Neuronal stem cell (in vitro differentiated cells): ENCODE measurements at regions not wholly inside any gene's neighbourhood (a gene's known extent, or its start where the extent isn't known, plus 50 kb on each side); places are given as distances from the start of the nearest gene placed in this dataset.

Experiments
- DNase-seq: peaks from one replicate; pipeline ENCODE4 v3.0.0-alpha.2; 2013; ENCODE audit warnings: low spot score
- H2AFZ ChIP-seq: one replicate; pipeline ENCODE4 v1.6.1; 2013; ENCODE audit warnings: mild to moderate bottlenecking, low read length, inconsistent platforms
- H2AK5ac ChIP-seq: 2 replicates; pipeline ENCODE4 v1.6.1; 2013; ENCODE audit warnings: low read depth, mild to moderate bottlenecking, inconsistent platforms, low read length, moderate library complexity, mixed read lengths
- H2BK120ac ChIP-seq: 2 replicates; pipeline ENCODE4 v1.6.1; 2013; ENCODE audit warnings: low read depth, mild to moderate bottlenecking, inconsistent platforms, low read length, moderate library complexity, mixed read lengths
- H2BK12ac ChIP-seq: one replicate; pipeline ENCODE4 v1.6.1; 2013; ENCODE audit warnings: low read length, inconsistent platforms
- H2BK15ac ChIP-seq: 2 replicates; pipeline ENCODE4 v1.6.1; 2013; ENCODE audit warnings: mild to moderate bottlenecking, low read length, inconsistent platforms, mixed read lengths
- H2BK5ac ChIP-seq: one replicate; pipeline ENCODE4 v1.6.1; 2013; ENCODE audit warnings: inconsistent platforms, mild to moderate bottlenecking, low read length, moderate library complexity
- H3K14ac ChIP-seq: one replicate; pipeline ENCODE4 v1.6.1; 2013; ENCODE audit warnings: low read length, inconsistent platforms
- H3K18ac ChIP-seq: 2 replicates; pipeline ENCODE4 v1.6.1; 2013; ENCODE audit warnings: low read length, inconsistent platforms
- H3K23ac ChIP-seq: 2 replicates; pipeline ENCODE4 v1.6.1; 2013; ENCODE audit warnings: low read depth, mild to moderate bottlenecking, mixed read lengths, low read length, inconsistent platforms; ENCODE audit not compliant: poor library complexity
- H3K27ac ChIP-seq: replicated peaks from 3 replicates; pipeline ENCODE4 v1.5.1; 2013; ENCODE audit warnings: low read length, inconsistent platforms
- H3K27me3 ChIP-seq, 3 experiments: 2 replicates each; pipeline ENCODE4 v1.6.1; 2013; ENCODE audit warnings: low read length in 3 of 3, mild to moderate bottlenecking in 2 of 3, inconsistent platforms in 1 of 3, low read depth in 1 of 3, mixed read lengths in 1 of 3, moderate library complexity in 1 of 3; ENCODE audit not compliant: control insufficient read depth in 3 of 3, insufficient read depth in 3 of 3
- H3K36me3 ChIP-seq, 2 donors: replicated peaks in 1 of 2; 2 replicates each; pipeline ENCODE4 v1.6.1; 2013; ENCODE audit warnings: low read length in 2 of 2; ENCODE audit not compliant: control insufficient read depth in 2 of 2, insufficient read depth in 2 of 2
- H3K4ac ChIP-seq: 2 replicates; pipeline ENCODE4 v1.6.1; 2013; ENCODE audit warnings: inconsistent platforms, mild to moderate bottlenecking, low read length, moderate library complexity
- H3K4me1 ChIP-seq, 2 donors: 1 replicate in 1 of 2; 2 replicates in 1 of 2; pipeline ENCODE4 v1.6.1; 2013; ENCODE audit warnings: low read length in 2 of 2, low read depth in 1 of 2; ENCODE audit not compliant: control insufficient read depth in 2 of 2, insufficient read depth in 1 of 2
- H3K4me2 ChIP-seq: one replicate; pipeline ENCODE4 v1.6.1; 2013; ENCODE audit warnings: mild to moderate bottlenecking, low read length, inconsistent platforms; ENCODE audit not compliant: insufficient read depth, poor library complexity, severe bottlenecking
- H3K4me3 ChIP-seq, 2 donors: 2 replicates each; pipeline ENCODE4 v1.5.1; 2013; ENCODE audit warnings: low read length in 2 of 2, mild to moderate bottlenecking in 2 of 2, inconsistent platforms in 1 of 2, moderate library complexity in 1 of 2
- H3K79me1 ChIP-seq: one replicate; pipeline ENCODE4 v1.6.1; 2013; ENCODE audit warnings: low read depth, mild to moderate bottlenecking, inconsistent platforms, low read length, moderate library complexity
- H3K9ac ChIP-seq: one replicate; pipeline ENCODE4 v1.6.1; 2013; ENCODE audit warnings: mild to moderate bottlenecking, low read depth, low read length, inconsistent platforms; ENCODE audit not compliant: poor library complexity
- H3K9me3 ChIP-seq, 2 donors: replicated peaks in 1 of 2; 2 replicates each; pipeline versions ENCODE3 to v1.6.1; 2013; ENCODE audit warnings: low read length in 2 of 2, mild to moderate bottlenecking in 2 of 2, inconsistent platforms in 1 of 2, low read depth in 1 of 2, mixed read lengths in 1 of 2, moderate library complexity in 1 of 2; ENCODE audit not compliant: control insufficient read depth in 2 of 2, insufficient read depth in 1 of 2
- H4K8ac ChIP-seq: one replicate; pipeline ENCODE4 v1.6.1; 2013; ENCODE audit warnings: low read depth, mild to moderate bottlenecking, inconsistent platforms, low read length, moderate library complexity
- H4K91ac ChIP-seq: one replicate; pipeline ENCODE4 v1.6.1; 2013; ENCODE audit warnings: low read length, low read depth, mild to moderate bottlenecking, inconsistent platforms; ENCODE audit not compliant: poor library complexity
- WGBS, 2 donors: extraction: QIAGEN DNeasy Blood & Tissue Kit; methylation state at CpG; one replicate each; pipeline ENCODE4 v1.1.7; 2013; ENCODE audit warnings: missing lambda C conversion rate in 2 of 2, mixed read lengths in 1 of 2; ENCODE audit not compliant: insufficient read length in 2 of 2, insufficient replicate concordance in 1 of 2; ENCODE audit errors: extremely low coverage in 2 of 2; 5-methylcytosine and 5-hydroxymethylcytosine counted together

GRCh38 chr2:204223046-204223445, 286.5 kb downstream of the ICOS start:
- Histone ChIP-seq H3K14ac (no peak overlapping the region), H3K4me1 (peaks cover under 1 to 5% of the 10 kb centered on the region in 2 donors), H2BK15ac (no peak overlapping the region), H3K36me3 (no peaks in the 10 kb centered on the region), H4K91ac (no peak overlapping the region), H3K9me3 (peaks cover 0 to 2% of the 10 kb centered on the region in 2 donors), H4K8ac (no peak overlapping the region), H2AK5ac (no peak overlapping the region), H2BK12ac (no peak overlapping the region), H3K23ac (no peak overlapping the region), H3K4ac (no peak overlapping the region), H3K79me1 (no peaks in the 10 kb centered on the region), H2AFZ (no peak overlapping the region), H3K4me3 (no peak overlapping the region), H3K4me2 (no peak overlapping the region), H3K18ac (peak overlapping the region; percentile 58), H3K9ac (no peak overlapping the region), H2BK5ac (peak overlapping the region; percentile 42), H3K27me3 (peaks cover 0 to 14% (median 0%) of the 10 kb centered on the region in 3 experiments), H3K27ac (no peak overlapping the region), H2BK120ac (no peak overlapping the region)
- WGBS, 2 donors = no CpG with 5 or more reads among the region's 6 CpGs
- DNase-seq = no peak

DNA sequence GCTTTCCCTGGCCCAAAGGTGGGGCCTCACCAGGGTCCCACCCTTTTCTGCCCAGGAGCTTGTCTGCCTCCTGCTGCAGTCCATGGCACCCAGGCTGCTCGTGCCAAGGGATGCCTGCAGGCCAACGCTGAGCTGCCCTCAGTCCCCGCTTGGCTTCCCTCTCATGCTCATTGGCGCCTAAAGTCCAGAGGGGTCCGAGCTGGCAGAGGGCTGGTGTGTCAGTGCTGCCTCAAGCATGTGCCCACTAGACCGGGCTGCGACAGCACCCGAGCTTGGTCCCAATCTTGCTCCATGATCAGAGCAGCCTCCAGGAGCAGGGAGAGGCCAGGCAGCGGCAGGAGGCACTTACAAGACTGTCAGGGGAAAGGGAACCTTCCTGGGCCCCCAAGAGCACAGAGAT, 287.0 kb downstream of the ICOS start:
- Histone ChIP-seq H3K23ac (peak overlapping the region; percentile 25), H2AFZ (no peak overlapping the region), H2BK5ac (peak overlapping the region; percentile 42), H3K27me3 (peaks cover 0 to 17% (median 0%) of the 10 kb centered on the region in 3 experiments), H3K36me3 (no peaks in the 10 kb centered on the region), H2AK5ac (peak overlapping the region; percentile 92), H4K91ac (no peak overlapping the region), H3K18ac (peak overlapping the region; percentile 85), H3K9me3 (peaks cover 0 to 2% of the 10 kb centered on the region in 2 donors), H4K8ac (no peak overlapping the region), H3K14ac (peak overlapping the region; percentile 10), H2BK12ac (no peak overlapping the region), H3K79me1 (no peaks in the 10 kb centered on the region), H2BK120ac (no peak overlapping the region), H3K27ac (no peak overlapping the region), H3K4me1 (peaks cover 4 to 10% of the 10 kb centered on the region in 2 donors), H3K4ac (no peak overlapping the region), H2BK15ac (peak overlapping the region; percentile 79), H3K4me2 (no peak overlapping the region), H3K9ac (no peak overlapping the region), H3K4me3 (no peak overlapping the region)
- no CpG with 5 or more reads among the region's 9 CpGs for WGBS, 2 donors
- DNase-seq = no peak

GRCh38 chr2:204225671-204226073, 289.1 kb downstream of the ICOS start:
- H3K9me3 ChIP-seq = peaks cover 0 to 2% of the 10 kb centered on the region in 2 donors
- no peak for DNase-seq
- H2BK12ac ChIP-seq = no peak overlapping the region
- WGBS, 2 donors = no CpG with 5 or more reads among the region's 2 CpGs
- H4K8ac ChIP-seq = no peak overlapping the region
- no peak overlapping the region for H3K18ac ChIP-seq
- no peaks in the 10 kb centered on the region for H3K79me1 ChIP-seq
- H2BK120ac ChIP-seq = no peak overlapping the region
- no peak overlapping the region for H3K4me2 ChIP-seq
- H3K4me3 ChIP-seq = no peak overlapping the region
- H3K9ac ChIP-seq = no peak overlapping the region
- H4K91ac ChIP-seq = no peak overlapping the region
- H3K36me3 ChIP-seq = no peaks in the 10 kb centered on the region
- no peak overlapping the region for H2BK15ac ChIP-seq
- peaks cover 0 to 24% (median 0%) of the 10 kb centered on the region in 3 experiments for H3K27me3 ChIP-seq
- peaks cover 7 to 15% of the 10 kb centered on the region in 2 donors for H3K4me1 ChIP-seq
- no peak overlapping the region for H3K23ac ChIP-seq
- no peak overlapping the region for H2AFZ ChIP-seq
- H2AK5ac ChIP-seq = no peak overlapping the region
- H3K4ac ChIP-seq = no peak overlapping the region
- H2BK5ac ChIP-seq = no peak overlapping the region
- no peak overlapping the region for H3K14ac ChIP-seq
- no peak overlapping the region for H3K27ac ChIP-seq

- no peaks in the 10 kb centered on the region for H3K36me3 ChIP-seq
- H4K91ac ChIP-seq = no peak overlapping the region
- peaks cover 0 to 2% of the 10 kb centered on the region in 2 donors for H3K9me3 ChIP-seq
- DNase-seq = no peak
- no peak overlapping the region for H3K9ac ChIP-seq
- no peak overlapping the region for H2BK5ac ChIP-seq
- H2BK120ac ChIP-seq = no peak overlapping the region
- H2AFZ ChIP-seq = peak overlapping the region; percentile 6
- no peak overlapping the region for H3K23ac ChIP-seq
- no peak overlapping the region for H2AK5ac ChIP-seq
- no peak overlapping the region for H4K8ac ChIP-seq
- peaks cover 7 to 15% of the 10 kb centered on the region in 2 donors for H3K4me1 ChIP-seq
- no peak overlapping the region for H2BK15ac ChIP-seq
- no peak overlapping the region for H3K27ac ChIP-seq
- H3K27me3 ChIP-seq = peaks cover 0 to 31% (median under 1%) of the 10 kb centered on the region in 3 experiments
- no peak overlapping the region for H3K18ac ChIP-seq
- H3K4ac ChIP-seq = no peak overlapping the region
- no peaks in the 10 kb centered on the region for H3K79me1 ChIP-seq
- H2BK12ac ChIP-seq = no peak overlapping the region
- no peak overlapping the region for H3K4me3 ChIP-seq
- no peak overlapping the region for H3K4me2 ChIP-seq
- no peak overlapping the region for H3K14ac ChIP-seq
- no CpG with 5 or more reads among the region's 9 CpGs for WGBS, 2 donors
Observed at GRCh38 chr2:204226305-204226880, 289.8 kb downstream of the ICOS start.
